ENCODE measurements at regions not wholly inside any gene's neighbourhood (a gene's known extent, or its start where the extent isn't known, plus 50 kb on each side); places are given as distances from the start of the nearest gene placed in this dataset.

- TF ChIP-seq GATA2 (IDR thresholded peaks at IDR 0.05; ENCODE audit: low read depth, low read length) (no peak), GATA3 (IDR thresholded peaks at IDR 0.05; ENCODE audit: low read depth, low read length) (no peak)
These were observed 591.0 kb upstream of the ATP2B1 start for GRCh38 chr12:90299666-90300065.

All from SH-SY5Y (cell line).